GM20000 (cell line): ENCODE measurements at regions not wholly inside any gene's neighbourhood (a gene's known extent, or its start where the extent isn't known, plus 50 kb on each side); places are given as distances from the start of the nearest gene placed in this dataset.

Experiments used
- DNase-seq: peaks from one replicate; pipeline ENCODE4 v3.0.0; 2012; ENCODE audit warnings: low spot score
- CTCF ChIP-seq: IDR thresholded peaks from 2 replicates; pipeline ENCODE4 v1.5.1; 2012; ENCODE audit warnings: mild to moderate bottlenecking, control low read depth; ENCODE audit errors: extremely low read depth, missing control alignments

GRCh38 chr11:19349340-19350025, 108.7 kb upstream of the E2F8 start:
- no peak for DNase-seq
- TF ChIP-seq CTCF, result no peak

- DNase-seq, result no peak
- TF ChIP-seq CTCF, result no peak
Observed at GRCh38 chr11:19347911-19348310, 107.2 kb upstream of the E2F8 start.

GRCh38 chr11:19345848-19346681, 105.3 kb upstream of the E2F8 start:
- peak; percentile 55 for DNase-seq
- TF ChIP-seq CTCF, result peak; percentile 7

GRCh38 chr11:19345519-19345847, 104.7 kb upstream of the E2F8 start:
- no peak for TF ChIP-seq CTCF
- no peak for DNase-seq

GRCh38 chr11:19344661-19345518, 104.1 kb upstream of the E2F8 start:
- DNase-seq, result peak; percentile 48
- no peak for TF ChIP-seq CTCF

- no peak for DNase-seq
Observed at GRCh38 chr11:19342036-19342435, 101.3 kb upstream of the E2F8 start.

More at GRCh38 chr11:19342036-19342435, 101.3 kb upstream of the E2F8 start:
- TF ChIP-seq CTCF, result no peak
